Calu3 (cell line): ENCODE measurements at regions not wholly inside any gene's neighbourhood (a gene's known extent, or its start where the extent isn't known, plus 50 kb on each side); places are given as distances from the start of the nearest gene placed in this dataset.

Source experiments
- BruUV-seq: library from RNA; stranded (reverse); fragments of 400-500 nt; replicated peaks from 2 replicates; lab custom pipeline; 2021; lab: Mats Ljungman, UMichigan
- CTCF ChIA-PET: fragments of 300-600 bp; sonication (Branson Sonifier 250); formaldehyde crosslinking; loops from one replicate; lab custom pipeline; 2022; ENCODE audit warnings: antibody characterized with exemption; lab: Charles Lee
- DNase-seq: peaks from one replicate; pipeline ENCODE4 v3.0.0; 2022
- H3K27ac Mint-ChIP-seq: one replicate; pipeline ENCODE4 v1.8.0; 2022; ENCODE audit warnings: mixed read lengths; ENCODE audit not compliant: unreplicated experiment
- H3K27me3 Mint-ChIP-seq: one replicate; pipeline ENCODE4 v1.8.0; 2022; ENCODE audit warnings: mixed read lengths; ENCODE audit not compliant: unreplicated experiment
- H3K36me3 Mint-ChIP-seq: one replicate; pipeline ENCODE4 v1.8.0; 2022; ENCODE audit warnings: mild to moderate bottlenecking, moderate library complexity, mixed read lengths; ENCODE audit not compliant: insufficient read depth, unreplicated experiment
- H3K4me1 Mint-ChIP-seq: one replicate; pipeline ENCODE4 v1.8.0; 2022; ENCODE audit warnings: mild to moderate bottlenecking, low read depth, mixed read lengths; ENCODE audit not compliant: unreplicated experiment
- H3K4me3 Mint-ChIP-seq: one replicate; pipeline ENCODE4 v1.8.0; 2022; ENCODE audit warnings: mild to moderate bottlenecking, low read depth, moderate library complexity, mixed read lengths; ENCODE audit not compliant: unreplicated experiment
- H3K9me3 Mint-ChIP-seq: one replicate; pipeline ENCODE4 v1.8.0; 2022; ENCODE audit warnings: low read depth, mixed read lengths; ENCODE audit not compliant: unreplicated experiment
- intact Hi-C: fragments of 100-400 bp; cut with micrococcal nuclease; formaldehyde crosslinking; loops from one replicate; pipeline ENCODE4 v1.10.0; 2022; ENCODE audit not compliant: unreplicated experiment
- TF ChIP-seq, protein P1 (sequence below): fragments of 200-600 bp; IDR thresholded peaks from one replicate; pipeline ENCODE4 v1.8.0; 2022; ENCODE audit warnings: antibody characterized with exemption; ENCODE audit not compliant: unreplicated experiment

DNA sequence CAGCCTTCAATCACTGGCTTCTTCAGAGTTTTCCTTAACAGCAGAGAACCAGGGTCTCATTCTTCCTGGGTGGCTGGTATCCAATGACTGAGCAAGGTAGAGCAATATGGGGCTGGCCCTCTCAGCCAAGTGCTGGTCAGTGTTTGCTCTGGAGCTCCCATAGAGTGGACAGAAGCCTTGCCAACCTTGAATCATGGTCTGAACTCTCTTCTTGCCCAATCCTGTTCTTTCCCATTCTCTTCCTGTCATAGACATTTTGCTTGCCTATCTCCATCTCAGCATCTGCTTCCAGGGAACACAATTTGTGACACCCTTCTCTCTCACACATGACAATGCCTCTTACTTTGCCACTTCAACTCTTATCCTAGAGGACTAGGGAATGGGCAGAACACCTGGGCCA, 245.6 kb upstream of the PEX5L start:
- intact Hi-C loops: no loop called here
- no peaks in the 10 kb centered on the region for H3K9me3 Mint-ChIP-seq
- TF ChIP-seq, protein P1, sequence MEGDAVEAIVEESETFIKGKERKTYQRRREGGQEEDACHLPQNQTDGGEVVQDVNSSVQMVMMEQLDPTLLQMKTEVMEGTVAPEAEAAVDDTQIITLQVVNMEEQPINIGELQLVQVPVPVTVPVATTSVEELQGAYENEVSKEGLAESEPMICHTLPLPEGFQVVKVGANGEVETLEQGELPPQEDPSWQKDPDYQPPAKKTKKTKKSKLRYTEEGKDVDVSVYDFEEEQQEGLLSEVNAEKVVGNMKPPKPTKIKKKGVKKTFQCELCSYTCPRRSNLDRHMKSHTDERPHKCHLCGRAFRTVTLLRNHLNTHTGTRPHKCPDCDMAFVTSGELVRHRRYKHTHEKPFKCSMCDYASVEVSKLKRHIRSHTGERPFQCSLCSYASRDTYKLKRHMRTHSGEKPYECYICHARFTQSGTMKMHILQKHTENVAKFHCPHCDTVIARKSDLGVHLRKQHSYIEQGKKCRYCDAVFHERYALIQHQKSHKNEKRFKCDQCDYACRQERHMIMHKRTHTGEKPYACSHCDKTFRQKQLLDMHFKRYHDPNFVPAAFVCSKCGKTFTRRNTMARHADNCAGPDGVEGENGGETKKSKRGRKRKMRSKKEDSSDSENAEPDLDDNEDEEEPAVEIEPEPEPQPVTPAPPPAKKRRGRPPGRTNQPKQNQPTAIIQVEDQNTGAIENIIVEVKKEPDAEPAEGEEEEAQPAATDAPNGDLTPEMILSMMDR: no peak
- no peaks in the 10 kb centered on the region for H3K27me3 Mint-ChIP-seq
- no TSS peak for BruUV-seq
- no peak for DNase-seq
- peaks cover 19% of the 10 kb centered on the region for H3K4me1 Mint-ChIP-seq
- no peak overlapping the region for H3K4me3 Mint-ChIP-seq
- no peaks in the 10 kb centered on the region for H3K36me3 Mint-ChIP-seq
- no peak overlapping the region for H3K27ac Mint-ChIP-seq
- CTCF ChIA-PET: no interaction called here

DNA sequence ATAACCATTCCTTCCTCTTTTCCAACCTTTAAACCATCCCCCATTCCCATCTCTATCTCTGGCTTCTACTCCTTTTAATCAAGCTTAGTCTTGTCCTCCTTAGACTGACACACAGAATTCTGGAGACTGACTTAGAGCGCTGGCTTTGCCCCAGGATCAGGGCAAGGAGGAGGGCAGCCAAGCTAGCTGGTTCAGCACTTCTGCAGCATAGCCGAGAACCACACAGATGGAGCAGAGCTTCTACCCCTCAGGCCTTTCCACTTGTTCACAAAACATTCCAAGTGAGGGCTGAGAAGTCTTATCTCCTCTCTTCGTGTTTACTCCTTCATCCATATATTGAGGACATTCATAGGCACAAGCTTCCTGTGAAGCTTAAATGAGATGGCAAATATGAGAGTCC, 246.5 kb upstream of the PEX5L start:
- H3K4me3 Mint-ChIP-seq: no peak overlapping the region
- CTCF ChIA-PET: interaction anchor here (0.8 kb wide), 1 partner anchor 941 kb away, joined by 3 read pairs; no protein-coding TSS in a partner anchor
- peaks cover 11% of the 10 kb centered on the region for H3K4me1 Mint-ChIP-seq
- no peak overlapping the region for H3K27ac Mint-ChIP-seq
- no TSS peak for BruUV-seq
- H3K36me3 Mint-ChIP-seq: no peaks in the 10 kb centered on the region
- no peak for DNase-seq
- no peaks in the 10 kb centered on the region for H3K9me3 Mint-ChIP-seq
- H3K27me3 Mint-ChIP-seq: no peaks in the 10 kb centered on the region
- intact Hi-C loops: no loop called here
- TF ChIP-seq, protein P1: no peak

DNA sequence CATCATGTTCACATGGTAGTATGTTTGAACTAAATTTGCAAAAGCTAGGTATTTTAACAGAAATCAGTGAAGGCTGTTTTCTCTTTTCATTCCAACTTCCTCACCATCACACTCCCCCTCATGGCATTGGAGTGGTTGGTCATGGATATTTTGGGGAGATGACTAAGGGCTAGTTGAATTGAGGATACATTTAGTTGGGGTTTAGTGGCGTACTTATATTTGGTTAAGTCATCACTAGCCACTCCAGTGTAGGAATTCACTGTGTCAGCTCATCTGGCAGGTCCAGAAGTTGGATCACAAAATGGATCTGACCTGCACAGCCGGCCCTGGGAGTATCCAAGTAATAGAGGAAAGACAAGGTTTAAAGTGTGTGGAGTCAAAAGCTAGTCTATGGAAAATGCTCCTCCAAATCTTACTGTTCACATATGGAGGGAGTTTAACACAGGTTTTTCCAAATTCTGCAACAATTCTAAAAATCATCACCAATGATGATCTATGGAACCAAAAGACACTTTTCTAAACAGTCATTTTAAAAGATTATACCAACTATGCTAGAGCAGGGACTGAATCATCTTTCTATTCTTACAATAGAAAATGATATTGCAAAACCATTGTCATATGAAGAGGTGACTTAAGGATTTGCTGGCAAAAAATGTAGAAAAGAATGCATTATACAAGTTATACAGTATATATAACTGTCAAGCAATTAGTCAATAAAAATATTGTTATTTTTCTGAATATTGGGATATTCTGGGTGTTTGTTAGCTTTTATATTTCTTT, 247.8 kb upstream of the PEX5L start:
- CTCF ChIA-PET: no interaction called here
- TF ChIP-seq, protein P1: no peak
- no TSS peak for BruUV-seq
- Mint-ChIP-seq H3K4me1 (no peaks in the 10 kb centered on the region), H3K36me3 (no peaks in the 10 kb centered on the region), H3K27ac (no peak overlapping the region), H3K4me3 (no peak overlapping the region), H3K27me3 (no peaks in the 10 kb centered on the region), H3K9me3 (no peaks in the 10 kb centered on the region)
- no peak for DNase-seq
- intact Hi-C loops: no loop called here

DNA sequence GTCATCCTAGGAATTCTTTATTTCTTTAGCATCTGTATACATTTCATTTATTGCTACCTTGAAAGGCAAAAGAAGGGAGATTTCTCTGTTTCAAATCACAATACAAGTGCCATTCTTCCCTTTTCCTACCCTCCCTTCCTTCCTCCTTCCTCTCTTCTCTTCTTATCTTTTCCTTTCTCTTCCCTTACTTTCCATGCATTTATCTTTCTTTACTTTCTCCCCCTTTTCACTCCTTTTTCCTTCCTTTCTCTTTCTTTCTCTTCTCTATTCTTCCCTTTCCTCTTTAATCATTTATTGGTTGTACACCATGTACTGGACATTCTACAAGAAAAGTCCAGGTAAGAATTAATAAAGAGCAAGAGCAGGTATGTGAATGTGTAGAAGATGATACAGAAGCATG, 251.0 kb upstream of the PEX5L start:
- CTCF ChIA-PET: interaction anchor here (0.7 kb wide), 1 partner anchor 600 kb away, joined by 3 read pairs; no protein-coding TSS in a partner anchor
- Mint-ChIP-seq H3K27ac (no peak overlapping the region), H3K27me3 (no peaks in the 10 kb centered on the region), H3K4me3 (no peak overlapping the region), H3K4me1 (no peaks in the 10 kb centered on the region), H3K36me3 (no peaks in the 10 kb centered on the region), H3K9me3 (no peaks in the 10 kb centered on the region)
- intact Hi-C loops: no loop called here
- DNase-seq: no peak
- TF ChIP-seq, protein P1: no peak
- BruUV-seq: no TSS peak
